ENCODE measurements at regions not wholly inside any gene's neighbourhood (a gene's known extent, or its start where the extent isn't known, plus 50 kb on each side); places are given as distances from the start of the nearest gene placed in this dataset.

DNA sequence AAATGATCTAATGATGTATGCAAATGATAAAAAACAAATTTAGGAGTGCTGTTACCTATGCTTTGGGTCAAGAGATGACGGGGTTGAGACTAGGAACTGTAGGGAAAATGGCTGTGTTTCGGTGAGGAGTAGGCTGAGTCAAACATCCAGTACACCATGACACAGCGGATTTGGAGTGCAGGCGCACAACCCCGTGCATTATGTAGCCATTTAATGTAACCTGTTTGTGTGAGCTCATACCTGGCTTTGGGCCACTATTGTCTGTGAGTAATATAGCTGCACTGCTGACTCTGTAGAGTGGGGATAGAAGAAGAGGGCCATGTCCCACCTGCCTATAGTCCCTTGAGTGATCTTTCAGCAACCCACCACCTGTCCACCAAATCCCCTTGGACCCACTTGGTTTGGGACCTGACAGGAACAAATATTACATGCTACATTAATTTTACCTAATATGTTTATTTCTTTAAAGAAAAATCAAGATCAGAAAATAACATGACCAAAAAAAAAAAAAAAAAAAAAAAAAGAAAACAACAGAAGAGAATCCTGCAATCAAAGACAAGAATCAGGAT is 95.5 kb upstream of the KLHL1 start:
- TF ChIP-seq POLR2AphosphoS5 (IDR thresholded peaks at IDR 0.05; ENCODE audit: borderline replicate concordance, low read depth, low read length) = no peak
- no peak for TF ChIP-seq EZH2 (IDR thresholded peaks at IDR 0.05)

All from SK-N-MC (cell line).